AG09319 (cell line): ENCODE measurements at regions not wholly inside any gene's neighbourhood (a gene's known extent, or its start where the extent isn't known, plus 50 kb on each side); places are given as distances from the start of the nearest gene placed in this dataset.
A peak's percentile ranks its signal among the peaks of the same experiment; 100 is the strongest.
"Not testable (repeated sequence)": the region's sequence is repeated elsewhere in the genome, so short reads cannot be mapped to it uniquely, and the experiment has no call there.

Experiments
- DNase-seq: peaks from one replicate; pipeline ENCODE4 v3.0.0-alpha.2; 2010; ENCODE audit warnings: low read depth; ENCODE audit errors: extremely low read depth
- CTCF ChIP-seq: IDR thresholded peaks from 2 replicates; pipeline ENCODE4 v1.5.1; 2011; ENCODE audit warnings: low read depth, mild to moderate bottlenecking, inconsistent platforms, low read length, moderate library complexity

GRCh38 chr3:117865338-117865737 is 1155.8 kb downstream of the TUSC7 start:
- DNase-seq, result no peak
- TF ChIP-seq CTCF, result no peak

- TF ChIP-seq CTCF, result no peak
- peak; percentile 3 for DNase-seq
Measured at GRCh38 chr3:117868766-117869165, 1159.2 kb downstream of the TUSC7 start.

- no peak for DNase-seq
- TF ChIP-seq CTCF, result no peak
Measured at GRCh38 chr3:117871934-117872333, 1162.4 kb downstream of the TUSC7 start.

GRCh38 chr3:117872594-117873248 is 1161.9 kb downstream of the IGSF11 start:
- DNase-seq, result not testable (repeated sequence)

- TF ChIP-seq CTCF, result no peak
- DNase-seq, result no peak
Measured at GRCh38 chr3:117873249-117873600, 1161.4 kb downstream of the IGSF11 start.

GRCh38 chr3:117874028-117874690 is 1160.5 kb downstream of the IGSF11 start:
- TF ChIP-seq CTCF, result no peak
- DNase-seq, result no peak

GRCh38 chr3:117874904-117875874 is 1159.5 kb downstream of the IGSF11 start:
- DNase-seq, result no peak
- TF ChIP-seq CTCF, result no peak
